GM18907 (cell line): ENCODE measurements at regions not wholly inside any gene's neighbourhood (a gene's known extent, or its start where the extent isn't known, plus 50 kb on each side); places are given as distances from the start of the nearest gene placed in this dataset.
"Not testable (repeated sequence)": the region's sequence is repeated elsewhere in the genome, so short reads cannot be mapped to it uniquely, and the experiment has no call there.

ENCODE experiments used
- ATAC-seq: cut with Tn5 transposase; IDR thresholded peaks from one replicate; pipeline ENCODE4 v1.9.1; 2021; ENCODE audit warnings: mild to moderate bottlenecking, moderate library complexity; ENCODE audit not compliant: unreplicated experiment

DNA sequence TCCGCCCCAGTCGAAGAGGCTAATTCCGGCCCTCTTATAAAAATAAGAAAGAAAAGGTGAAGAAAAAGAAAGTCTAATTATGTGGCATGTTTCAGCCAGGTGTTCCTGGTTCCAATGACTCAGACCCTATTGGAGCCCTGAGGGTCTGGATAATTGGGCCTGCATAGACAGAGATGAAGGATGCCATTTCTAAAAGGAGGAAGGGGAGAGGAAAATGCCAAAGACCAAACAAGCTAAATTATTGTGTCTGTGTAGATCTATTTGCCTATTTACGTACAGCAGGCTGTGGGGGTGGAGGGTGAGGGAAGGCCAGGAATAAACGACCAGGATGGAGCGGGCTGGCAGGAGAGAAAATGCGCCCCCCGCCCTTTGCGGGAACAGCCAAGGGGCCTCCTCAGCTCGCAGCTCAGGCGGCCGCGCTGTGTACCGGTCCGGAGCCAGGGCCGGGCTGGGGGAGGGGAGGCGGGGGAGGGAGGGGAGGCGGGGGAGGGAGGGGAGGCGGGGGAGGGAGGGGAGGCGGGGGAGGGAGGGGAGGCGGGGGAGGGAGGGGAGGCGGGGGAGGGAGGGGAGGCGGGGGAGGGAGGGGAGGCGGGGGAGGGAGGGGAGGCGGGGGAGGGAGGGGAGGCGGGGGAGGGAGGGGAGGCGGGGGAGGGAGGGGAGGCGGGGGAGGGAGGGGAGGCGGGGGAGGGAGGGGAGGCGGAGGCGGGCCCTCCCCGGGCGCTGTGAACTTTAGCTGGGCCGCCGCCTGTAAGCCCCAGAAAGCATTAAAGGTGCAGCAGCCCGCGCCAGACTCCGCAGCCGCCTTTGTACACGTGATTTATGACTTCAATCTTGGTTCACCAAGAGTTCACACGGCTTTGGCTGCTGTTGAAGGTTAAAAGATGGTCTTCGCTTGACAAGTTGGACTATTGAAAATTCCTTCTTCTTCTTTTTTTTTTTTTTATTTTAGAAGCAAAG lies 113.0 kb upstream of the FOXD4L5 start:
- ATAC-seq, result not testable (repeated sequence)

DNA sequence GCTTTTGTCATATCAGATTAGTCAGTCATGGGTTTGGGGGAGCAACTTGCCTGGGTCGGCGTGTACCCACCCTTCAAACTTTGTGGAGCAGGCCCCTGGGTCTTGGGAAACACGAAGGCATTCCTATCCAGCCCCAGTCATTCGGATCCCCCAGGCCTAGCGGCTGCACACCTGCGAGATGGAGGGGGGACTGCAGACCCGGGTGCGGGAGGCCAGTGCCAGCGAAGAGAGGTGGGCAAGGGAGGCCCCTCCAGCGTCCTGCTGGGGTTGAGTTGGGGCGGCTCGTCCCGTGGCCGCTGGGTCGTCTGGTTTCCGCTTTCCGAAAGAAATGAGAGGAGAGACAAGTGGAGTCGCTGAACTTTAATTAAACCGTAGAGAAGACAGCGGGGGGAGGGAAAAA lies 112.2 kb upstream of the FOXD4L5 start:
- not testable (repeated sequence) for ATAC-seq

DNA sequence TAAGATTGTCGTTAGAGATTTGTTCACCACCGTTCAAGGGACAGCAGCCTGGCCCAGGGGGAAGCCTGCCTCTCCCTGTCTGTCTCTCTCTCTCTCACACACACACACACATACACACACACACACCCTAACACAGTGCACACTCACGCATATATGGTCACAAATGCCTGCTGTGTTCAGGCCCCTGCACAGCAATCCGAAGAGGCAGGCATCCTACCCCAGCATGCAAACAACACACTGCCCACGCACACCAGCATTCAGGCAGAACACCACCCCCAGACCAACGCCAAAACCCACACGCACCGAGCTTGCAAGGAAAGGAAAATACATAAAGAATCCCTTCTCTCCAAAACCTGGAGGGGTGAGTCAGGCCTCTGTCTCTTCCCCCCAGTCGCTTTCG lies 111.6 kb upstream of the FOXD4L5 start:
- ATAC-seq, result not testable (repeated sequence)

DNA sequence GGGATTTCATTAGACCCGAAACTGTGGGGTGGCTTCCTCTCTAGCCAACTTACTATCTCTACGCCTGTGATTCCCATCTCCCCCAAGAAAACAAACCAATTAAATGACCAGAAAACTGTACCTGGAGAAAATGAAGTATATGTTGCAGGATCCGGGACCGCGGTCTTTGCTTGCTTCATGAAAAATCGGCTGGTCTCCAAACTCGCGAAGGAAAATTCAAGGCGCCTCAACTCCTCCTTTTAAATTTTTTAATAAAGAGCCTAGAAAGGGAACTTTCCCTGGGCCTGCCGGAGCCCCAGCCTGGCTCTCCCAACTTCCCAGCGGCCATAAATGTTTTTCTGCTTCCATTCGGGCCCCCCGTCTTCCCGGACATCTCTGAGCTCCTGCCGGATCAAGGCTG lies 110.8 kb upstream of the FOXD4L5 start:
- ATAC-seq, result not testable (repeated sequence)

DNA sequence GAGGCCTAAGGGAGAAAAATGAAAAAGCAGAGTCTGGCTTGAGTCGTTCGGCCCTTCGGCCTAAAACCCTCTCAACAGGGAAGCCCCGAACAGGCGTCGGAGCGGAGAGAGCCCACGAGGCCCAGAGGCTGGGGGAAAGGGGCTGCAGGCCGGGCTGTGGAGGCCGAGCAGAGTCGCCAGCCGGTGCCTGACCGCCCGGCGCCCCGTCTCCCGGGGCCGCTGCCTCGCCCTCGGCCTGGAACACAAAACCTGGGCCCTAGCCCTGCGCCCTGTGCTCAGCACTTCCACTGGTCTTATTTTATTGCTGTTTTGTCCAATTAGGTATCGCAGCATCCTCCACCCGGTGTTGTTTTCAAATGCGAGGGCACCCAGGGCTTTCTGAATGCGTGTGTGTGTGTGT lies 110.1 kb upstream of the FOXD4L5 start:
- not testable (repeated sequence) for ATAC-seq

DNA sequence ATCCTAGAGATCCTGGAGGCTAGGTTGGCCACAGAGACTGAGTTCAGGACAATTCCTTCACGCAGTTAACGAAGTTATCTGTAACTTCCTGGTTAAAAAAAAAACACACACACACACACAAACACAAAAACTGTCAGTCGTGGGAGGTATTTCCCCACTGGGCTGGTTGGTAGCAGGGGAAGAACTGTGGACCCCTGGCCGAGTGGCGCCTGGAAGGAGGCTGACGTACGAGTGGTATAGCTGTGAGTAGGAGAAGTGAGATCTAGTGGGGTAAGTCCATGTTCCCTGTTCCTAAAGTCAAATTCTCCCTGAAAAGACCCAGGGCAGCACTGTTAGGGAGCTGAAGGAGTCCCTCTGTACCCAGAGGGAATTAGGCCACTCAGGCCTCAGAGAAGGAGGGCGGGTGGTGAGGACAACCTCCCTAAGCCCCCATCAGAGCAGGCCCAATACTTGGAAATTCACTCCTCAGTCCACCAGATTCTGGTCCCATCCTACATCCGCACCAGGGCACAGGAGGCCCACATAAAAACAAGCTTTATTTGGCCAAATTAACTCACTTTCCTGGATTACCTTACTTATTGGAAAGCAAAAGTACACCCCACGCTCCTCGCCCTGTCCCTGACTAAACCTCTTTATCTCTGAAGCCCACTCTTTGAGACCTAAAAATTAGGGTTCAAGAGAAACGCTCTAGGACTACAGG lies 108.3 kb upstream of the FOXD4L5 start:
- not testable (repeated sequence) for ATAC-seq

DNA sequence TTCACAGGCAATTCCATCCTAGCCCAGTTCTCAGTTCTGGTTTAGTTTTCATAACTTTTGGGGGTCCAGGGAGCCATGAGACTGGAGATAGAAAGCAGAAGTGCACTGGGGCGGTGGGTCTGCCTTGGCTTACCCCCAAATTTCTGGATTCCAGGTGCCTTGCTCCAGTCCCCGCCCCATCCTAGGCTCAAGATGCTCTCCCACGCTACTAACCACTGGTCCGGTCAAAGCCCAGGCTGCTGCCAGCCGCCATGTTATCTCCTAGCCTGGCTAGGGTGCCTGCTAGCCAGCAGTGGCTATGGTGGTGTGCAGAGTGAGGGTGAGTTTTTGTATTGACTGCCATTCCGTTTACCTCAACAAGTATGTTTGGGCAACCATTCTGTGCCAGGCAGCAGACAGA lies 107.6 kb upstream of the FOXD4L5 start:
- ATAC-seq, result not testable (repeated sequence)

DNA sequence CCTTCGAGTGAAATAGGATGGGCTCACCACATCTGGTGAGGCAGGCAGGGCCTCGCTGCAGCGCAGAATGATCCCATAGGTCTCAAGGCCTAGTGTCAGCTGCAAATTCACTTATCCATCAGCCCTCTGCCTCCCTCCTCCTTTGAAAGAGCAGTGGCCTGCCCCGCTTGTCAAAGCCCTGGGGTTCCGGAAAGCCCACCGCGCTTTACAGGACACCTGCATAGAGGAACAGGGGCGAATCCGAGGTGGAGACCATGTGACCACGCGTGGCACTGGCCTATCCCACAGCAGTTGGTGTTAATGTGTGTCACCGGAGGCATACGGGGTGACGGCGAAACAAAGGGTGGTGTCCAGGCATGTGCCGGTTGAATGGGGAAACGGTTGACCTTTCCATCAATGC lies 104.7 kb upstream of the FOXD4L5 start:
- not testable (repeated sequence) for ATAC-seq

DNA sequence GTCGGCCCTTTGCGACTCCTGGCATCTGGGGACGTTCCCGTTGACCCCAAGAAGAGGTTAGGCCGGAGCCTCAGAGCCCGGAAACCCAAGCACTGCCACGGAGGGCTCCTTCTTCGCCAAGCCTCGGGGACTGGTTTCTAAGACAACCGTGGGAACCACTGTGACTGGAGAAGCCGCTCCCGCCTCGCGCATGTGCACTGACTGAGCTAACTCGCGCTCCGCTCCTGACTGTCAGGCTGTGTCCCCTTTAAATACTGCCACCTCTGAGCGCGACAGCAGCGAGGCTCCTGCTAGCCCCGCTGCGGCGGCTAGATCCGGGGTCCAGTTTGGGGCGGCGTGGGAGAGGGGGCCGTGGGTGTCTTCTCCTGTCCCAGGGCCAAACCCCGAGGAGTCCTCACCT lies 104.2 kb upstream of the FOXD4L5 start:
- ATAC-seq, result not testable (repeated sequence)

DNA sequence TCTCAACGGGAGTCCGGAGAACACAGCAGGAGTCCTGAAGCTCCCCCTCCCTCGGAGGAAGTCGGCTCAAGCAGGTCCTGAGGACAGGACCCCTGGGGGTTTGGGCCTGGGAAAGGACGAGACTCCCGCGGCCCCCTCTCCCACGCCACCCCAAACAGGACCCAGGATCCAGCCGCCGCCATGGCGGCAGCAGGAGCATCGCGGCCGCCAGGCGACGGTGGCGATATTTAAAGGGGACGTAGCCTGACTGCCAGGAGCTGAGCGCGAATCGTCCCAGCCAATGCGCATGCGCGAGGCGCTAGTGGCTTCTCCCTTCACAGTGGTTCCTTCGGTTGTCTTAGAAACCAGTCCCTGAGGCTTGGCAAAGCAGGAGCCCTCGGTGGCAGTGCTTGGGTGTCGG lies 101.7 kb upstream of the FOXD4L5 start:
- ATAC-seq, result peak; percentile 92

DNA sequence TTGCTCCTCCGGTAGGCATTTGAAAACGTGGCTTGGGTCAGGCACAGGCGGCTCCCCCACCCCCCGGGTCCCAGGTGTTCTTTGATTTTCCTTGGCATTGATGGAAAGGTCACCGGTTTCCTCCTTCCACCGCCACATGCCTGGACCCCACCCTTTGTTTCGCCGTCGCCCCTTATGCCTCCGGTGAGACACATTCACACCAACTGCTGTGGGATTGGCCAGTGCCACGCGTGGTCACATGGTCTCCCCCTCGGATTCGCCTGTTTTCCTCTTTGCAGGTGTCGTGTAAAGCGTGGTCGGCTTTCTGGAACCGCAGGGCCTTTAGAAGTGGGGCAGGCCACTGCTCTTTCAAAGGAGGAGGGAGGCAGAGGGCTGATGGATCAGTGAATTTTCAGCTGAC lies 101.2 kb upstream of the FOXD4L5 start:
- not testable (repeated sequence) for ATAC-seq

DNA sequence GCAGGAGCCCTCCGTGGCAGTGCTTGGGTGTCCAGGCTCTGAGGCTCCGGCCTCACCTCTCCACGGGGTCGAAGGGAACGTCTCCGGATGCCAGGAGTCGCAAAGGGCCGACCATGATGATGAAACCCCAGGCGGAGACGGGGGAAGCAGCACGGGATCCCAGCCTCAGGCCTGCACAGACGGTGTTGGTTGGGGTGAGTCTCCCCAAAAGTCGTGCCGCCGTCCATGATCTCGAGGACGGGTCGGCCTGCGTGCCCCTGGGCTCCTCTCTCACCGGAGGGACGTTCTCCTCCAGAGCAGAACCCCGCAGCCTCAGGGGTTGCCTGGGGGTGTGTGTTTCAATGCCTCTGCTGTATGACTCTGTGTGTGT lies 100.6 kb upstream of the FOXD4L5 start:
- not testable (repeated sequence) for ATAC-seq

DNA sequence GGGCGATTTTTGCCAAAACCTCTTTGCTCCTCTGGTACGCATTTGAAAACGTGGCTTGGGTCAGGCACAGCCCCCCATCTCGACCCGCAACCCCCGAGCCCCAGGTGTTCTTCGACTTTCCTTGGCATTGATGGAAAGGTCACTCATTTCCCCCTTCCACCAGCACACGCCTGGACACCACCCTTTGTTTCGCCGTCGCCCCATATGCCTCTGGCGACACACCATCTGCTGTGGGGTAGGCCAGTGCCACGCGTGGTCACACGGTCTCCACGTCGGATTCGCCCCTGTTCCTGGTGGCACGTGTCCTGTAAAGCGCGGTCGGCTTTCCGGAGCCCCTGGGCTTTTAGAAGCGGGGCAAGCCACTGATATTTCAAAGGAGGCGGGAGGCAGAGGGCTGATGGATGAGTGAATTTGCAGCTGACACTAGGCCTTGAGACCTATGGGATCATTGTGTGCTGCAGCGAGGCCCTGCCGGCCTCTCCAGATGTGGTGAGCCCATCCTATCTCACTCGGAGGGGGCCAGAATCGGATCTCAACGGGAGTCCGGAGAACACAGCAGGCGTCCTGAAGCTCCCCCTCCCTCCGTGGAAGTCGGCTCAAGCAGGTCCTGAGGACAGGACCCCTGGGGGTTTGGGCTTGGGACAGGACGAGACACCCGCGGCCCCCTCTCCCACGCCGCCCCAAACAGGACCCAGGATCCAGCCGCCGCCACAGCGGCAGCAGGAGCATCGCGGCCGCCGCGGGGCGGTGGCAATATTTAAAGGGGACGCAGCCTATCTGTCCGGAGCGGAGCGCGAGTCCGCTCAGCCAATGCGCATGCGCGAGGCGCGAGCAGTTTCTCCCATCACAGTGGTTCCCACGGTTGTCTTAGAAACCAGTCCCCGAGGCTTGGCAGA lies 100.0 kb upstream of the FOXD4L5 start:
- ATAC-seq, result not testable (repeated sequence)

DNA sequence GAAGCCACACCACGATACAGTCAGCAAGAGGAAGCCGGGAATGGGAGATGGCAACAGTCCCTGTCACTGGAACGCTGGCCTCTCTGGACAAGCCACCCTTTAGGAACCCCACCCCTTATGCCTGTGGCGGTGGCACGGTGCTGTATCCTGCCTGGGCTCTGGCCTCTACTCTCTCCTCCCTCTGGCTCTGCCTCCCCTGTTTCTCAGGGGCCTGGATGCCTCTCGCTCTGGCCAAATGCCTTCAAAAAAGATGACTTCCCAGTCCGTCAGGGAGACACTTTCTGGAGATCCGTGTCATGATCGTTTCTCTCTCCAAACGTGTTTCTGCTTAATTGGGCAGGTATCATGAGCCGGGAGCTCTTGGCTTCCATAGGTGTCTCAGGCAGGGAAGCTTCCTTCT lies 99.1 kb upstream of the FOXD4L5 start:
- not testable (repeated sequence) for ATAC-seq

DNA sequence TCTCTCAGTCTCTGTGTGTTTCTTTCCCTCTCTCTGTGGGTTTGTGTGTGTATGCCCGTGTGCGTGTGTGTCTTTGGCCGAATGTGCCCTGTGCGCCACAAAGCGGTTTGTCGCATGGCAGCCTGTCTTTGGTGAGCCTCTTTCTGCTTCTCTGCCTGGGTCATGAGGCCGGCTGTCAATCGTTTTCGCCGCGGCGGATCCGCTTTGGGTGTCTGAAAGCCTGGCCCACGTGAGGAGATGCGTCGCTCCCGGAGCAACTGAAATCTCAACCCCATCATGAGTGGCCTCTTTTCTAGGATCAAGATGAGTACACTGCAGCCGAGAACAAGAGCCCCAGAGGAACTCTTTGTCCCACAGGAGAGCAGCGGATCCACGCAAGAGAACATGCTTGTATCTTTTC lies 98.6 kb upstream of the FOXD4L5 start:
- ATAC-seq, result not testable (repeated sequence)

DNA sequence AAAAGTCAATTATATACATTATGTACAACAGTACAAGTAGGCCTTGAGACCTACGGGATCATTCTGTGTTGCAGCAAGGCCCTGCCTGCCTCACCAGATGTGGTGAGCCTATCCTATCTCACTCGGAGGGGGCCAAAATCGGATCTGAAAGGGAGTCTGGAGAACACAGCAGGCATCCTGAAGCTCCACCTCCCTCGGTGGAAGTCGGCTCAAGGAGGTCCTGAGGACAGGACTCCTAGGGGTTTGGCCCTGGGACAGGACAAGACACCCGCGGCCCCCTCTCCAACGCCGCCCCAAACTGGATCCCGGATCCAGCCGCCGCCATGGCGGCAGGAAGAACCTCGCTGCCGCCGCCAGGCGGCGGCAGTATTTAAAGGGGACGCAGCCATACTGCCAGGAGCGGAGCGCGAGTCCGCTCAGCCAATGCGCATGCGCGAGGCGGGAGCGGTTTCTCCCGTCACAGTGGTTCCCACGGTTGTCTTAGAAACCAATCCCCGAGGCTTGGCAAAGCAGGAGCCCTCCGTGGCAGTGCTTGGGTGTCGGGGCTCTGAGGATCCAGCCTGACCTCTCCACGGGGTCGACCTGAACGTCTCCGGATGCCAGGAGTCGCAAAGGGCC lies 97.8 kb upstream of the FOXD4L5 start:
- ATAC-seq, result not testable (repeated sequence)
